Neutrophil (primary cell): ENCODE measurements at regions not wholly inside any gene's neighbourhood (a gene's known extent, or its start where the extent isn't known, plus 50 kb on each side); places are given as distances from the start of the nearest gene placed in this dataset.

Source experiments
- H3K27ac ChIP-seq: fragments of 200-600 bp; sonication (generic); 2 replicates; pipeline ENCODE4 v1.5.1; 2016; ENCODE audit warnings: mild to moderate bottlenecking, moderate library complexity
- H3K27me3 ChIP-seq: fragments of 200-600 bp; sonication (generic); 2 replicates; pipeline ENCODE4 v1.6.0; 2016; ENCODE audit warnings: mild to moderate bottlenecking
- H3K36me3 ChIP-seq: fragments of 200-600 bp; sonication (generic); 2 replicates; pipeline ENCODE4 v1.5.1; 2017
- H3K4me1 ChIP-seq, 2 experiments: fragments of 200-600 bp in 1 of 2; sonication (generic) in 1 of 2; 1 replicate in 1 of 2; 2 replicates in 1 of 2; pipeline versions ENCODE4 v1.5.1 to v1.6.1; 2013 to 2016; ENCODE audit warnings: low read depth in 1 of 2, low read length in 1 of 2, mild to moderate bottlenecking in 1 of 2, moderate library complexity in 1 of 2; ENCODE audit not compliant: control insufficient read depth in 1 of 2, insufficient read depth in 1 of 2
- H3K4me3 ChIP-seq, 2 experiments: fragments of 200-600 bp in 1 of 2; sonication (generic) in 1 of 2; 1 replicate in 1 of 2; 2 replicates in 1 of 2; pipeline ENCODE4 v1.5.1; 2013 to 2016; ENCODE audit warnings: low read depth in 1 of 2, low read length in 1 of 2, mild to moderate bottlenecking in 1 of 2, moderate library complexity in 1 of 2
- H3K9me3 ChIP-seq: fragments of 200-600 bp; sonication (generic); 2 replicates; pipeline ENCODE4 v1.5.1; 2016
- CTCF ChIP-seq: fragments of 200-600 bp; sonication (generic); IDR thresholded peaks from 2 replicates; pipeline ENCODE4 v1.5.1; 2016; ENCODE audit warnings: antibody characterized with exemption

- Histone ChIP-seq H3K4me3 (no peak overlapping the region), H3K27ac (peak overlapping the region; percentile 35), H3K36me3 (no peaks in the 10 kb centered on the region), H3K9me3 (no peaks in the 10 kb centered on the region), H3K4me1 (peaks cover 40 to 48% of the 10 kb centered on the region in 2 experiments), H3K27me3 (peaks cover 12% of the 10 kb centered on the region)
- no peak for TF ChIP-seq CTCF
These were observed 135.6 kb downstream of the CHIC2 start for GRCh38 chr4:53928825-53929224.

DNA sequence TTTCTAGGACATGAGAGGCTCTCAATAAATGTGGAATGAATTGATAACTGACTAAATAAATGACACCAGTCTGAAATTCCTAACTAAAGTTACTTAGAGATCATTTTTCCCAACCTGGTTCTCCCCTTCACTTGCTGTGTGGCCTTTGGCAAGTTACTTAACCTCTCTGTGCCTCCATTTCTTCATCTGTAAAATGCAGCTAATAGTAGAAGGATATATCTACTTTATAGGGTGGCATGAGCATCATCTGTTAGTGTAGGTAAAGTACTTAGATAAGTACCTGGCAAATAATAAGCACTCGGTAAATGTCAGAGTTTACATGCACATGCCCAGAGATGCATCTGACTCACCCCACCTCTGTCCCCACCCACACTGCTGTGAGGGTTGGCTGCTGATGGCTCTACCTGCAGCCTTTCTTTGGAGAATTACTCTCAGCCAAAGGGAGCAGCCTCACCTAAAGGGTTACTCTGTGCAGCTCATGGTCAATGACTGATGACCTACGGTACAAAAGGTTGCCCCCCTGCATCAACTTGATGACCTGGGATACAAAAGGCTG is 139.3 kb downstream of the CHIC2 start:
- H3K36me3 ChIP-seq, result no peaks in the 10 kb centered on the region
- peaks cover 44 to 55% of the 10 kb centered on the region in 2 experiments for H3K4me1 ChIP-seq
- H3K9me3 ChIP-seq, result no peaks in the 10 kb centered on the region
- H3K4me3 ChIP-seq, result no peak overlapping the region
- no peak for TF ChIP-seq CTCF
- H3K27ac ChIP-seq, result peak overlapping the region; percentile 54
- H3K27me3 ChIP-seq, result no peaks in the 10 kb centered on the region

GRCh38 chr4:53924333-53925049 is 139.9 kb downstream of the CHIC2 start:
- no peaks in the 10 kb centered on the region for H3K9me3 ChIP-seq
- H3K27me3 ChIP-seq, result no peaks in the 10 kb centered on the region
- H3K36me3 ChIP-seq, result no peaks in the 10 kb centered on the region
- no peak for TF ChIP-seq CTCF
- peak overlapping the region; percentile 54 for H3K27ac ChIP-seq
- no peak overlapping the region for H3K4me3 ChIP-seq
- peaks cover 44 to 55% of the 10 kb centered on the region in 2 experiments for H3K4me1 ChIP-seq

DNA sequence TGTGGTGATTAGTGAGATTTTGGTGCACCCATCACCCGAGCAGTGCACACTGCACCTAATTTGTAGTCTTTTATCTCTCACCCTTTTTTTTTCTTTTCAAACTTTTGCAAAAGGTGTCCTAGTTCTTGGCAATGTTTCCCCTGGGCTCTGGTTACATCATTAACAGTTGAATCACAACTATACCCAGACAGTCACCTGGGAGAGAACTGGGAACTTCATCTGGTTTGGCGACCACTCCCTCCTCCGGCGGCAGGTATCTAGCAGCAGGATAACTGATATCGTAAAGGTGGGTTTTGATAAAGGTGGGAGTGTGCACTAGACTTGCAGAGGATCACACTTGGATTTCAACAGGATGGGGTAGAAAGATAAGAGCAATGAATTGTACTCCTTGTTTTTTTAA is 140.5 kb downstream of the CHIC2 start:
- no peaks in the 10 kb centered on the region for H3K36me3 ChIP-seq
- H3K9me3 ChIP-seq, result no peaks in the 10 kb centered on the region
- no peaks in the 10 kb centered on the region for H3K27me3 ChIP-seq
- H3K27ac ChIP-seq, result no peak overlapping the region
- no peak overlapping the region for H3K4me3 ChIP-seq
- H3K4me1 ChIP-seq, result peaks cover 44 to 55% of the 10 kb centered on the region in 2 experiments
- TF ChIP-seq CTCF, result no peak

- no peak for TF ChIP-seq CTCF
- peaks cover 47 to 57% of the 10 kb centered on the region in 2 experiments for H3K4me1 ChIP-seq
- H3K36me3 ChIP-seq, result no peaks in the 10 kb centered on the region
- no peaks in the 10 kb centered on the region for H3K27me3 ChIP-seq
- H3K4me3 ChIP-seq, result no peak overlapping the region
- no peaks in the 10 kb centered on the region for H3K9me3 ChIP-seq
- H3K27ac ChIP-seq, result no peak overlapping the region
These were observed 142.5 kb downstream of the CHIC2 start for GRCh38 chr4:53921856-53922255.
